NCI-H2029 (cell line): ENCODE measurements at regions not wholly inside any gene's neighbourhood (a gene's known extent, or its start where the extent isn't known, plus 50 kb on each side); places are given as distances from the start of the nearest gene placed in this dataset.
"Not testable (repeated sequence)": the region's sequence is repeated elsewhere in the genome, so short reads cannot be mapped to it uniquely, and the experiment has no call there.

ENCODE experiments used
- DNase-seq: peaks from one replicate; lab custom pipeline; 2025; lab: John Stamatoyannopoulos, UW

- no peak for DNase-seq
Observed at GRCh38 chr22:44576311-44577260, 78.6 kb upstream of the RTL6 start.

GRCh38 chr22:44575381-44576268 lies 77.6 kb upstream of the RTL6 start:
- DNase-seq, result no peak

DNA sequence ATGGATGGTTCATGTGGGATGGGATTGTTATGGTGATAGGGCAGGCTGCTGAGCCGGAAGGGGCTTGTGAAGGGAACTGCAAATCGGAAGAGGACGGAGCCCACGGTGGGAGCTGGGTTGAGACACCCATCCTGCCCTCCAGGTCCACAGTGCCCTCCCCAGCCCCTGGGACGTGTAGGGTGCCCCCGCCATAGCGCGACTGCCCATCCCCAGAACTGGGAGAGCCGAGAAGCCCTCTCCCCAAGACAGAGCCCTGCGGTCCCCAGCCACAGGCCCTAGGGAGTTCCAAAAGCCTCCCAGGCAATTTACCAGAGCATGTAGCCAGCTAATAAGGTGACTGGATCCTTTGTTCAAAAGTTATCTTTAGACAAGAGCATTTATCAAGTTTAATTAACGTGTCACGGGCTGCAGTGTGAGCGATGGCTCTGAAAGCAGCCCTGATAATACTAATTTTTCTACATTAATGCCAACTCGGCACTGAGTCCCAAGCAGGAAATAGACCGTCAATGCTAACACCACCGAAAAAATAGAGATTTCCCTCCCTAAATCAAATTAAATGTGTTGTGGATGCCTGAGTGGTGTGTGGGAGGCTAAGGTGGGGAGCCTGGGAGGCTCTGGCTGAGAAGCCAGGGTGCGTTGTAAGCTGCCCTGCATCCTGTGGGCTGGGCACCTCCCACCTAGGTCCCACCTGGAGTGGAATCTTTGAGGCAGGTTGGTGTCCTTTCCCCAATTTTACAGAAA lies 76.8 kb upstream of the RTL6 start:
- DNase-seq, result no peak

- DNase-seq, result peak; percentile 54
Observed at GRCh38 chr22:44574057-44574639, 76.1 kb upstream of the RTL6 start.

- DNase-seq, result no peak
Observed at GRCh38 chr22:44573451-44573850, 75.4 kb upstream of the RTL6 start.

GRCh38 chr22:44572414-44573207 lies 74.6 kb upstream of the RTL6 start:
- no peak for DNase-seq

GRCh38 chr22:44571566-44572413 lies 73.8 kb upstream of the RTL6 start:
- no peak for DNase-seq

GRCh38 chr22:44570476-44571445 lies 72.7 kb upstream of the RTL6 start:
- no peak for DNase-seq

GRCh38 chr22:44569561-44569991 lies 71.5 kb upstream of the RTL6 start:
- no peak for DNase-seq

DNA sequence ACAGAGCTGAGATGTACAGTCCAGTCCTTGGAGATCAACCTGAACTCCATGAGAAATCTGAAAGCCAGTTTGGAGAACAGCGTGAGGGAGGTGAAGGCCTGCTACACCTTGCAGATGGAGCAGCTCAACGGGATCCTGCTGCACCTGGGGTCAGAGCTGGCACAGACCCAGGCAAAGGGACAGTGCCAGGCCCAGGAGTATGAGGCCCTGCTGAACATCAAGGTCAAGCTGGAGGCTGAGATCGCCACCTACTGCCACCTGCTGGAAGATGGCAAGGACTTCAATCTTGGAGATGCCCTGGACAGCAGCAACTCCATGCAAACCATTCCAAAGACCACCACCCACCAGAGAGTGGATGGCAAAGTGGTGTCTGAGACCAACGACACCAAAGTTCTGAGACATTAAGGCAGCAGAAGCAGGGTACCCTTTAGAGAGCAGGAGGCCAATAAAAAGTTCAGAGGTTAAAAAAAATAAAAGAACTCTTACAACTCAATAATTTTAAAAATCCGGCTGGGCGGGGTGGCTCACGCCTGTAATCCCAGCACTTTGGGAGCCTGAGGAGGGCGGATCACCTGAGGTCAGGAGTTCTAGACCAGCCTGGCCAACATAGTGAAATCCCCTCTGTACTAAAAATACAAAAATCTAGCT lies 69.9 kb upstream of the RTL6 start:
- DNase-seq, result peak; percentile 68

DNA sequence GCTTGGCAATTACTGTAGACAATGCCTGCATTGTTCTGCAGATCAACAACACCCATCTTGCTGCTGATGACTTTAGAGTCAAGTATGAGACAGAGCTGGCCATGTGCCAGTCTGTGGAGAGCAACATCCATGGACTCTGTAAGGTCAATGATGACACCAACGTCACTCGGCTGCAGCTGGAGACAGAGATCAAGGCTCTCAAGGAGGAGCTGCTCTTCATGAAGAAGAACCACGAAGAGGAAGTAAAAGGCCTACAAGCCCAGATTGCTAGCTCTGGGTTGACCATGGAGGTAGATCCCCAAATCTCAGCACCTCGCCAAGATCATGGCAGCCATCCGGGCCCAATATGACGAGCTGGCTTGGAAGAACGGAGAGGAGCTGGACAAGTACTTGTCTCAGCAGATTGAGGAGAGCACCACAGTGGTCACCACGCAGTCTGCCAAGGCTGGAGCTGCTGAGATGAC lies 69.4 kb upstream of the RTL6 start:
- DNase-seq, result peak; percentile 37

GRCh38 chr22:44566911-44567310 lies 68.9 kb upstream of the RTL6 start:
- no peak for DNase-seq

DNA sequence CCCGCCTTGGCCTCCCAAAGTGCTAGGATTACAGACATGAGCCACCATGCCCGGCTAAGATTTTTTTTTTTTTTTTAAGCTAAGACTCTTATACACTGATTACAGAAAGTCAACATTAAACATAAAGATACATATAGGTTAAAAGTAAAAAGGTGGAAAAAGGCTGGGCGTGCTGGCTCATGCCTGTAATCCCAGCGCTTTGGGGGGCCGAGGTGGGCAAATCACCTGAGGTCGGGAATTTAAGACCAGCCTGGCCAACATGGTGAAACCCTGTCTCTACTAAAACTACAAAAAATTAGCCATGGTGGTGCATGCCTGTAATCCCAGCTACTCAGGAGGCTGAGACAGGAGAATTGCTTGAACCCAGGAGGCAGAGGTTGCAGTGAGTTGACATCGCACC lies 64.6 kb upstream of the RTL6 start:
- not testable (repeated sequence) for DNase-seq

- no peak for DNase-seq
Observed at GRCh38 chr22:44561139-44561840, 63.3 kb upstream of the RTL6 start.

DNA sequence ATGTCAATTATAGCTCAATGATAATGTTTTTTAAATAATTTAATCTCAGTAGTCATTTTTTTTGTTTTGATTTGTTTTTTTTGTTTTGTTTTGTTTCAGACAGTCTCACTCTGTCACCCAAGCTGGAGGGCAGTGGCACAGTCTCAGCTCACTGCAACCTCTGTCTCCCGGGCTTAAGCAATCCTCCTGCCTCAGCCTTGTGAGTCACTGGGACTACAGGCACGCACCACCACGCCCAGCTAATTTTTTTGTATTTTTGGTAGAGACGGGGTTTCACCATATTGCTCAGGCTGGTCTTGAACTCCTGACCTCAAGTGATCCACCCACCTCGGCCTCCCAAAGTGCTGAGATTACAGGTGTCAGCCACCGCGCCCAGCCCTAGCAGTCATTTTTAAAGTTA lies 60.6 kb upstream of the RTL6 start:
- not testable (repeated sequence) for DNase-seq

DNA sequence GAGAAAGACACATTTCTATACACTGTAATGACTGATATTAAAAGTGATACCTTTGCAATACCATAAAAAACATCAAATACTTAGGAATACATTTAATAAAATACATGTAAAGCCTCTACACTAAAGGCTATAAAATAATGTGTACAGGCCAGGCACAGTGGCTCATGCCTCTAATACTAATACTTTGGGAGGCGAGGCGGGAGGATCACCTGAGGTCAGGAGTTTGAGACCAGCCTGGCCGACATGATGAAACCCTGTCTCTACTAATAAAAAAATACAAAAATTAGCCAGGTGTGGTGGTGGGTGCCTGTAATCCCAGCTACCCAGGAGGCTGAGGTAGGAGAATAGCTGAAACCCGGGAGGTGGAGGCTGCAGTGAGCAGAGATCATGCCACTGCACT lies 59.8 kb upstream of the RTL6 start:
- DNase-seq, result not testable (repeated sequence)

GRCh38 chr22:44557064-44557748 lies 59.2 kb upstream of the RTL6 start:
- no peak for DNase-seq
